ENCODE measurements at regions not wholly inside any gene's neighbourhood (a gene's known extent, or its start where the extent isn't known, plus 50 kb on each side); places are given as distances from the start of the nearest gene placed in this dataset.

GRCh38 chr6:75546381-75546780 is 52.8 kb upstream of the FILIP1 start:
- DNase-seq (ENCODE audit: low read depth), result peak; percentile 21

- DNase-seq (ENCODE audit: low read depth), result no peak
Observed at GRCh38 chr6:75550544-75551167, 51.0 kb upstream of the SENP6 start.

GRCh38 chr6:75551367-75551952 is 50.2 kb upstream of the SENP6 start:
- no peak for DNase-seq (ENCODE audit: low read depth)
